PC-9 (cell line): ENCODE measurements at regions not wholly inside any gene's neighbourhood (a gene's known extent, or its start where the extent isn't known, plus 50 kb on each side); places are given as distances from the start of the nearest gene placed in this dataset.

Source experiments
- CTCF ChIP-seq: fragments of 200-600 bp; sonication (generic); conservative IDR thresholded peaks from 2 replicates; pipeline ENCODE4 v1.6.1; 2017; ENCODE audit warnings: mixed run types, antibody characterized with exemption, mild to moderate bottlenecking, moderate library complexity
- EZH2 ChIP-seq: fragments of 200-600 bp; sonication (generic); IDR thresholded peaks from 2 replicates; pipeline ENCODE4 v1.8.0; 2017; ENCODE audit warnings: antibody characterized with exemption, low read depth

GRCh38 chr2:191512216-191512835 lies 165.6 kb upstream of the NABP1 start:
- no peak for TF ChIP-seq EZH2
- no peak for TF ChIP-seq CTCF
